PFSK-1 (cell line): ENCODE measurements at regions not wholly inside any gene's neighbourhood (a gene's known extent, or its start where the extent isn't known, plus 50 kb on each side); places are given as distances from the start of the nearest gene placed in this dataset.

Experiments used
- SIN3A ChIP-seq: IDR thresholded peaks from 2 replicates; pipeline ENCODE4 v1.6.1; 2012; ENCODE audit warnings: mild to moderate bottlenecking, low read length, moderate library complexity, borderline replicate concordance; ENCODE audit not compliant: insufficient read depth
- TAF1 ChIP-seq: IDR thresholded peaks from 2 replicates; pipeline ENCODE4 v1.6.1; 2012; ENCODE audit warnings: low read length, control low read depth, borderline replicate concordance; ENCODE audit not compliant: insufficient read depth

DNA sequence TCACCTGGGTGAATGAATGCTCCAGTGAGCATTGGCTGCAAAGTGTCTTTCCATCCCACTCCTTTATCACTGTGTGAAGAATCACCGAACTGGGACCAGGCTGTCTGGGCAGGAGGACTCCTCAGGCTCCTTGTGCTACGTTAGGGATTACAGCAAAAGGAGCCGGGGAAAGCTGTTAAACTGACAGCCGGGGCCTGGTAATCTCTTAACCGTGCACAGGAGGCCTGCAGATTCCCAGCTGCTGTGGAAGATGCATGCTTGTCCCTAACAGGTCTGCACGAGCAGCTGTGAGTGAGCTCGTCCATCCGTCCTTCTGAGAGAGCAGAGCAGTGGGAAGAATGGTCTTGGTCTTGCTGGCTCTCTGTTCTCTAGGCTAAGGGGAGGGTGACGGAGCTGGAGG, 231.5 kb downstream of the AACS start:
- TF ChIP-seq SIN3A, result no peak
- no peak for TF ChIP-seq TAF1
